ENCODE measurements at regions not wholly inside any gene's neighbourhood (a gene's known extent, or its start where the extent isn't known, plus 50 kb on each side); places are given as distances from the start of the nearest gene placed in this dataset.

DNA sequence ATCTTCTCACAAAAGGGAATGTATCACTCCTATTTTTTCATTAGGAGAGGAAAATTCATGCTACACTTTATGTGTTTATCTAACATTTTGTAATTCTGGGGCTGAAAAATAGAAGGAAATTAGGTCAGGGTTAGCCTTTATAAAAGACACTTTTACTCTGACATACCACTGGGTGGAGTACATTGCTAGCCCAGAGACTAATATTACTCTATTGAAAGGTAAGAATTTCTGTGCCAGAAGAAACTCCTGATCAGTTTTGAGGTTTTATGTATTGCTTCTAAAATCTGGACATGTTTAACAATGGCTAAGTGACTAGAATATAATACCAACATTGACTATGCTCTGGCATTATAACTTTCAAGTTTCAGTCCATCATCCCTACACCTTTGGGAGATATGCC is 724.6 kb downstream of the USP25 start:
- TF ChIP-seq, protein P1, sequence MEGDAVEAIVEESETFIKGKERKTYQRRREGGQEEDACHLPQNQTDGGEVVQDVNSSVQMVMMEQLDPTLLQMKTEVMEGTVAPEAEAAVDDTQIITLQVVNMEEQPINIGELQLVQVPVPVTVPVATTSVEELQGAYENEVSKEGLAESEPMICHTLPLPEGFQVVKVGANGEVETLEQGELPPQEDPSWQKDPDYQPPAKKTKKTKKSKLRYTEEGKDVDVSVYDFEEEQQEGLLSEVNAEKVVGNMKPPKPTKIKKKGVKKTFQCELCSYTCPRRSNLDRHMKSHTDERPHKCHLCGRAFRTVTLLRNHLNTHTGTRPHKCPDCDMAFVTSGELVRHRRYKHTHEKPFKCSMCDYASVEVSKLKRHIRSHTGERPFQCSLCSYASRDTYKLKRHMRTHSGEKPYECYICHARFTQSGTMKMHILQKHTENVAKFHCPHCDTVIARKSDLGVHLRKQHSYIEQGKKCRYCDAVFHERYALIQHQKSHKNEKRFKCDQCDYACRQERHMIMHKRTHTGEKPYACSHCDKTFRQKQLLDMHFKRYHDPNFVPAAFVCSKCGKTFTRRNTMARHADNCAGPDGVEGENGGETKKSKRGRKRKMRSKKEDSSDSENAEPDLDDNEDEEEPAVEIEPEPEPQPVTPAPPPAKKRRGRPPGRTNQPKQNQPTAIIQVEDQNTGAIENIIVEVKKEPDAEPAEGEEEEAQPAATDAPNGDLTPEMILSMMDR (IDR thresholded peaks at IDR 0.05; ENCODE audit: low read depth, low read length): peak; percentile 37
- no peak for TF ChIP-seq EZH2phosphoT487 (IDR thresholded peaks at IDR 0.05; ENCODE audit: low read depth)
